ENCODE measurements at regions not wholly inside any gene's neighbourhood (a gene's known extent, or its start where the extent isn't known, plus 50 kb on each side); places are given as distances from the start of the nearest gene placed in this dataset.

DNA sequence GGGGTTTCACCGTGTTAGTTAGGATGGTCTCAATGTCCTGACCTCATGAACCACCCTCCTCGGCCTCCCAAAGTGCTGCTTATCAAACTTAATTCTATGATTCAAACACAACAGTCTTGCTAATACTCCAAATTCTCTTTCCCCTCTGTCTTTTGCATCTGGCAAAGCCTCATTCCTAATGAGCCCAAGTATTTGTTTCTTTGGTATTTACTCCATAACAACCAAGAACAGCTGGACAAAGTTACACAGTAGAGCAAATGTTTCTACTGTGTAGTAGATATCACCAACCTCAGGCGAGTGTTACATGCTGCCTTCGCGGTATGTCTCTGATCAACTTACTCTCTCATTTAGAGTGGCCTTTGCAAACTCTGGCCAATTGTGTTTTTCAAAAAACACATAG lies 195.8 kb upstream of the KCNN2 start:
- TF ChIP-seq POLR2AphosphoS5 (IDR thresholded peaks at IDR 0.05; ENCODE audit: low read depth, low read length) (no peak), POLR2A (IDR thresholded peaks at IDR 0.05; ENCODE audit: low read depth, low read length) (no peak), TAF1 (IDR thresholded peaks at IDR 0.05; ENCODE audit: borderline replicate concordance, low read depth, low read length) (no peak)

Data from GM12892 (cell line).